ENCODE measurements at regions not wholly inside any gene's neighbourhood (a gene's known extent, or its start where the extent isn't known, plus 50 kb on each side); places are given as distances from the start of the nearest gene placed in this dataset.
"Not testable (repeated sequence)": the region's sequence is repeated elsewhere in the genome, so short reads cannot be mapped to it uniquely, and the experiment has no call there.

DNA sequence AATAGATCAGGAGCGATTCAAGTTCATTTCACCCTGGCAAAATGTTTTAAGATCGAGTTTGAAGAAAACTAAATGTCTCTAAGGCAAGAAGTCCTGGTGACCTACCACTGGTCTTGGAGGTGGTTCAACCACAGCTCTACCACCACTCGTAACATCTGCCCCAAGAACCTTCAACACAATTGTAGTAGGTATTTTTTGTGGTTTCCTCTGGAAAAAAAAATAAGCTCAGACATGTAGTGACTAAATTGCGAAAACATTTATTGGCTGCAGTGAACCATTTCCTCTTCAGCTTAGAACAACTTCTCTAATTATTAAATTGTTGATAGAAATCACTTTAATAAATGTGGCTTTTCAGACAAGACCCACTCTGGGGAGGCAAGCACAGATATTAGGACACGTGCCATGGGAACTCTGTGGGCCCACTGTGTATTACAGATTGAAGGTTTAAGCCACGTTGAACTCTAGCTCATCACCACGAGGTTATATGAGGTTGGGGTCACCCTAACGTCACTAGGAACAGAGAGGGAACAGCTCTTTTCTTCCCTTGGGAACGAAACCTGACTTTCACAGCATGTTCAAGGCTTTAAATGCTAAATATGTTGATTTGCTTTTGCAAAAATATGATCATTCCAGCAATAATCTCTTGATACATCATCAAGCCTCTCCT lies 142.9 kb downstream of the HSD17B3 start:
- peak; percentile 39 for DNase-seq
- in situ Hi-C loops (cut with MboI; ENCODE audit: low pct_unique_long_range_greater_than_20kb, low sequenced_read_pairs): no loop called here

DNA sequence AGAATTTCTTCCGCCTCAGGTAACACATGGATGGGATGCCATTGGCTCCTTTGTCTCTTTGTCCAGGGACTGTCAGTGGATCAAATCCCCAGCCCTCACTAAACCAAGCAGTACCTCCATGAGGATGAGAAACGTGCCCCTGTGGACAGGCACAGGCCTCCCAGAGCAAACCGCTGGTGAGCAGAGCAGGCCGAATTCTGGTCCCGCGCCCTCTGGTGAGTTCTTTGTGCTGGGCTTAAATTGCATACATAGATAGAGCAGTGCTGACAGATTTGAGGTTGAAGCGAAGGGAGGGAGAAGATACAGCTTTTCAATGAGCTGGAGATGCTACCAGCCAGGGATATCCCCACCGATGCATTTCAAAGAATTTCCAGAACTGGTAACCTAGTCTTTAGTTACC lies 143.8 kb downstream of the HSD17B3 start:
- DNase-seq: no peak
- in situ Hi-C loops (cut with MboI; ENCODE audit: low pct_unique_long_range_greater_than_20kb, low sequenced_read_pairs): no loop called here

DNA sequence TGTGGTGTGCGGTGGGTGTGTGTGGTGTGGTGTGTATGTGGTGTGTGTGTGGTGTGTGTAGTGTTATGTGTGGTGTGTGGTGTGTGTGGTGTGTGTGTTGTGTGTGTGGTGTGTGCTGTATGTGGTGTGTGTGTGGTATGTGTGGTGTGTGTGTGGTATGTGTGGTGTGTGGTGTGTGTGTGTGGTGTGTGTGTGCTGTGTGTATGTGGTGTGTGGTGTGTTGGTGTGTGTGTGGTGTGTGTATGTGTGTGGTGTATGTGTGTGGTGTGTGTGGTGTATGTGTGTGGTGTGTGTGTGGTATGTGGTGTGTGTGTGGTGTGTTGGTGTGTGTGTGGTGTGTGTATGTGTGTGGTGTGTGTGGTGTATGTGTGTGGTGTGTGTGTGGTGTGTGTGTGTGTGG lies 144.3 kb downstream of the HSD17B3 start:
- in situ Hi-C loops (cut with MboI; ENCODE audit: low pct_unique_long_range_greater_than_20kb, low sequenced_read_pairs): no loop called here
- no peak for DNase-seq

DNA sequence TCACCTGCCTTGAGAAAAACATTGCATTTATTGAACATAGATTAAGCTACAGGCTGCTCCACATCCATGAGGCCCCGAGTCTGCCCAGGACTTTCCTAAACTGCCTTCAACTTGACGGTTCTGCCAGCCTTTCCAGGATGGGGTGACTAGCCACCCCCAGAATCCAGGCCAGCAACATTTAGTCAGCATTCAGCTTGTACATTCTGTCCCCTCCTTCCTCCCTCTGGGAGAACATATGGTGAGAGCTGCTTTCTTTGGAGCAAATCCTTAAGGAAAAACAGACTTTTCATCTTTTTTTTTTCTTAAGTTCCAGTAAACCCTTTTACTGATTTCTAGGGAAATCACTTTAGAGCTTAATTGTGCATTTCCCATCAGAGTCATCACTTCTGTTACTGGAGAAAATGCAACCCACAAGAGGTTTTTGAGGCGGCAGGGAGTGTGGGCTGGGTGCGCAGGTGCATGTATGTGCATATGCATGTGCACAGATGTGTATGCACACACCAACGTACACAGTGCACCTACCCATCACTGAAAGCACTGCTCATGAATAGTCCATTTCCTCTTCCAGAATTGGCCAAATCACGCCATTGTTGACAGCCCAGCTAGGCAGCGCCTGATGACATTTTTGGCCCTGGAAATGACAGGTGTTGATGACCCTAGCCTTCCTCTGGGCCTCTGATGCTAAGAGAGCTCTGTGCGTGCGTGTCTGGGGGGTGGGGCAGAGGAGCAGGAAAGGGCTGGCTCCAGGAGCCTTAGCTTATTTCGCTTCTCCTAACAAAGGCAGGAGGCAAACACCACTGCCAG lies 145.6 kb downstream of the HSD17B3 start:
- DNase-seq: no peak
- in situ Hi-C loops (cut with MboI; ENCODE audit: low pct_unique_long_range_greater_than_20kb, low sequenced_read_pairs): no loop called here

DNA sequence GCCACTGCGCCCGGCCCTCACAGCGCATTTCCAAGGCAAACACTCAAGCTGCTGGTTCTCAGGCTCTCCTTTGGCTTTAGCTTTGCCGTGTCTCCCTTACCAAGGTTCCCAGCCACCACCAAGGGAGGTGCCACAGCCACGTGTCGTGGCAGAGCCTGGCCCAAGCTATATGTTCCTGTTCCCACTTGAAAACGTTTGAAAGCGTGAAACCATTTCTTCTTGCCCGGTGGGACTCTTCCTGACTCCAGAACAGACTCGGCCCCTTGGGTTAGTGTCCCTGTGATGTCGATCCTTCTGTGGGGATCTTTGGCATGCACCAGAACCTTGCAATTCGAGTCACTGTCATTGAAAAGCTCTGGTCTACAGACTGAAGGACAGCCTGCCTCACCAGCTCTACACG lies 147.9 kb downstream of the HSD17B3 start:
- in situ Hi-C loops (cut with MboI; ENCODE audit: low pct_unique_long_range_greater_than_20kb, low sequenced_read_pairs): no loop called here
- DNase-seq: no peak

DNA sequence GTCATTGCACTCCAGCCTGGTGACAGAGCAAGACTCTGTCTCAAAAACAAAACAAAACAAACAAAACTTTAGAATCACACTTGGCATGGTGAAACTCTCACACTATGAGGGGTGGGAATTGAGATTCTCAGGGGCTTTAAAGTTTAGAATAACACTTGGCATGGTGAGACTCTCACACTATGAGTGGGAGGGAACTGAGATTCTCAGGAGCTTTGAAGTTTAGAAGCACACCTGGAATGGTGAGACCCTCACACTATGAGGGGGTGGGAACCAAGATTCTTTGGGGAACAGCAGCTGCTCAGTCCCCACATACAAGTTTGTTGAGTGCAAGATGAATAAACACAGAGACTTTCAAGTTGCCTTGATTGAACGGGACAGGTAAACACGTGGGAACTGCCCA lies 149.4 kb downstream of the HSD17B3 start:
- DNase-seq: no peak
- in situ Hi-C loops (cut with MboI; ENCODE audit: low pct_unique_long_range_greater_than_20kb, low sequenced_read_pairs): no loop called here

DNA sequence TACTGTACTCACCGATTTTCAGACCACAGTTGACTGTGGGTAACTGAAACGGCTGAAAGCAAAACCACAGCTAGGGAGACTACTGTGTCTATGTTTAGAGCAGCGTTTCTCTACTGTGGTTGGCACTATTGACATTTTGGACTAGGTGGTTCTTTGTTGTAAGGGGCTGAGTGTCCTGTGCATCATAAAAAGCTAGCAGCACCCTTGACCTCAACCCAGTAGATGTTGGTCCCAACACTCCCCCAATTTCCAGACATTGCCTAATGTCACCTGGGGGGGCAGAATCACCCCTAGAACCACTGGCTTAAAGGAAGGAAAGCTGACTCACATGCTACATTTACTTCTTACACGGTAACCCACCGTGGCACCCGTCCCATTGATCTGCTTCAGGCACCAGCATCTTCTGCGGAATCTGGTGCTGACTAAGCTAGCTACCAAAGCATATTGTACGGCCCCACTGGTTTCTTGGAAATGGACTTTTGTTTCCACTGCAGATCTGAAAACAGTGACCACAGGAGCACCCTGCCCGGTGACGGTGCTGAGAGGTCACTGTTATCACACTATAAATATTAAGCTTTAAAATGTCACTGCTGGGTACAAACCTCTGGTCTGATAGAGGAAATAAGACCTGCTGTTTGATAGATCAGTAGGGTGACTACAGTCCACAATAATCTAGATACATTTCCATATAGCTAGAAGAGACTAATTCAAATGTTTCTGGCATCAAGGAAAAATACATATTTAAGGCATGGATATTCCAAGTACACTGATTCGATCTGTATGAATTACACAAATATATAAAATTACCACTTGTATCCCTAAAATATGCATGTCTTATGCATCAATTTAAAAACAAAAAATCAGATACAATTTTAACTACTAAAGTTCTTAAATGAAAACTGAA lies 151.4 kb downstream of the HSD17B3 start:
- in situ Hi-C loops (cut with MboI; ENCODE audit: low pct_unique_long_range_greater_than_20kb, low sequenced_read_pairs): no loop called here
- peak; percentile 45 for DNase-seq

DNA sequence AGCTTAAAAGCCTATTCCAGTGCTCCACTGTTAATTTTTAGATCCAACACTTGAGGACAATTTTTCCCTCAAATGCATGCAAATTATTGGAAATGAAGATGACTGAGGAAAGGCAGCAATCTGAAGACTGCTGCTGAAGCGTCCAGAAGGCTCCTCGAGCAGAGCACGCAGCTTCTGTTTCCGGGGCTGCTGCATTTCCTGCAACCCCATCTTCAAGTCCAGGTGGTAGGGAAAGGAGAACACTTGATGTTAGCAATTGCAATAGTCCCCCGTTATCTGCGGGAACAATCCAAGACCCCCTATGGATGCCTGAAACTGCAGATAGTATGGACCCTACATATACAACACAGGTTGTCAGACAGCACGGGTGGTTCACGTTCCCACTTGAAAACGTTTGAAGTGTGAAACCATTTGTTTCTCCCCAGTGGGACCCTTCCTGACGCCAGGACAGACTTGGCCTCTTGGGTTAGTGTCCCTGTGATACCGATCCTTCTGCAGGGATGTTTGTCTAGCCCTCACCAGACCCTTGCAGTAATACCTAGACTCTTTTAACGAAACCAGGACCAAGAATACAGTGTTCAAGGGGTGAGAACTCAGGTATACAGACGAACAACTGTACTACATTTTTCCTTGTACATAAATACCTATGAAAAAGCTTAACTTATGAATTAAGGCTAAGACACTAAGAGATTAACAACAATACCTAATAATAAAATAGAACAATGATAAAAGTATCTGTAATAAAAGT lies 152.3 kb downstream of the HSD17B3 start:
- in situ Hi-C loops (cut with MboI; ENCODE audit: low pct_unique_long_range_greater_than_20kb, low sequenced_read_pairs): no loop called here
- DNase-seq: no peak

DNA sequence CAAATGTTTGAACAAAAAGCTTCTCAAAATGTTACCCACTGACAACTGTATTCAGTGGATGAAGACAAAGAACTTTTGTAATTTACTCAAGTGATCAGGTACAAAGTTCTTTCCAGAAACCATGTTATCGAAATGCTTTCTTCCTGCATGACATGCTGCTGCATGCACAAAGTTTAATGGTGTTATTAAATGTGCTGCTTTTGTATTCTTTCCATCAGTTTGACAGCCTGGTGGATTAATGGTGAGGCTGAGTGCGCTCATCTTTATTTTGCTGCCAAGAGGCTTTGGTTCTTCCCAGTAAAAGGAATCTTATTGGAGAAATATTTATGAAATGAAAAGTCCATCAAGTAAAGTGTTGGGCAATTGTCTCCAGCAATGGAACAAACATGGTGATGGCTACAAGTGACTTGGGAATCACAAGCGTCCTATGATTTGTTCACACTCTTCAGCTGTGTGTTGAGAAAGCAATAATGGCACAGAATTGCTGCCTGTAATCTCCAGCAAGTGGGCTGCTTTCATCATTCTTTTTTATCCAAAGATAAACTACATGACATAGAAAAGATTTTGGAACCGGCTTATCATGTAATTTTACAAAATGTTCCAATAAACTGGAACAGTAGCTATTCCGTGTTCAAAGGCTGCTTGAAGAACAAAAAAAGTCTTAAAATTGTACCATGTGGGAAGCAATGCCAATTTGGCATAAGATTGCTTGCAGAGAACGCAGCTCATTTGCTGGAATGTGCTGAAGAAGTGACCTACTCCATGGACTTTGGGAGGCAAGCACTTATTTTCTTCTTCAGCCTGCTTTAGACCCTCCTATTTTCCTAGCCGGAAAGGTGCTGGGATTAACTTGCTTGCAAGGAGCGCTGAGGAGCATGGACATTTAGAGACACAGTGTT lies 153.1 kb downstream of the HSD17B3 start:
- in situ Hi-C loops (cut with MboI; ENCODE audit: low pct_unique_long_range_greater_than_20kb, low sequenced_read_pairs): no loop called here

DNA sequence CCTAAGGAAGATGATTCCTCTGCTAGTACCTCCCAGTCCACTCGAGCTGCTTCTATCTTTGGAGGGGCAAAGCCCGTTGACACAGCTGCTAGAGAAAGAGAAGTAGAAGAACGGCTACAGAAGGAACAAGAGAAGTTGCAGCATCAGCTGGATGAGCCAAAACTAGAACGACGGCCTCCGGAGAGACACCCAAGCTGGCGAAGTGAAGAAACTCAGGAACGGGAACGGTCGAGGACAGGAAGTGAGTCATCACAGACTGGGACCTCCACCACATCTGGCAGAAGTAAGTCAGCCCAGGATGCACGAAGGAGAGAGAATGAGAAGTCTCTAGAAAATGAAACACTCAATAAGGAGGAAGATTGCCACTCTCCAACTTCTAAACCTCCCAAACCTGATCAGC lies 154.9 kb downstream of the HSD17B3 start:
- in situ Hi-C loops (cut with MboI; ENCODE audit: low pct_unique_long_range_greater_than_20kb, low sequenced_read_pairs): not testable (repeated sequence)
- DNase-seq: peak; percentile 60

More for the DNA sequence above, 153.1 kb downstream of the HSD17B3 start:
- no peak for DNase-seq

DNA sequence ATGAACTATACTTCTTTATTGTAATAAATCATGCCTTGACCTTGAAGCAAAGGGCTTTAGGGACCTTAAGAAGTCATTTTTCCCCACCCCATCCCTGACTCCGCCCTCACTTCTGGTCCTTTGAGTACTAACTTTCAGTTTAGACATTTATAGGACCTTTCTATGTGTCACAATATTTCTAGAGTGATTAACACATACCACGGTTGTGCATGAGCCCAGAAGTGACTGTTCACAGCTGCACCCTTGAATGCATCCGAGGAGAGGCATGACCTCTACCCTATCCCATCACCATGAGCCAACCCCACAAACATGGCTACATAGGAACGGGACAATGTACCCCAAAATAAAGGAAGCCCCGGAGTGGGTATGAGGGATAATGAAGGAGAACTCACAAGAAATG lies 160.3 kb downstream of the HSD17B3 start:
- in situ Hi-C loops (cut with MboI; ENCODE audit: low pct_unique_long_range_greater_than_20kb, low sequenced_read_pairs): no loop called here
- no peak for DNase-seq

DNA sequence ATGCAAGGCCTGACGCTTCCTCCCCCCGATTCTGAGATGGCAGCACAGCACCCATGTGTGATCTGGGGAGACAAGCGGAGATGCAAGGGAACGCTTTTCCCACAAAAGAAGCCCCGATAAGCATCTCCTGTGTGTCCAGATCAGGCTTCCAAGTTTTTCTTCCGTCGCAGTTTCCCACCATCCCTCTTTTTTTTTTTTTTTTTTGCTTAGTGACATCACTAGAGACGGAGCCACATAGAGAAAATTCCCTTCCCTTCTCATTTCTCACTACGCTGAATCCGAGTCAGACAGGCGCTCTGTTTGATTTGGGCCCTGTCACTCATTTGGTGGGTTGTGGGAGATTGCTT lies 160.9 kb downstream of the HSD17B3 start:
- no peak for DNase-seq
- in situ Hi-C loops (cut with MboI; ENCODE audit: low pct_unique_long_range_greater_than_20kb, low sequenced_read_pairs): no loop called here

DNA sequence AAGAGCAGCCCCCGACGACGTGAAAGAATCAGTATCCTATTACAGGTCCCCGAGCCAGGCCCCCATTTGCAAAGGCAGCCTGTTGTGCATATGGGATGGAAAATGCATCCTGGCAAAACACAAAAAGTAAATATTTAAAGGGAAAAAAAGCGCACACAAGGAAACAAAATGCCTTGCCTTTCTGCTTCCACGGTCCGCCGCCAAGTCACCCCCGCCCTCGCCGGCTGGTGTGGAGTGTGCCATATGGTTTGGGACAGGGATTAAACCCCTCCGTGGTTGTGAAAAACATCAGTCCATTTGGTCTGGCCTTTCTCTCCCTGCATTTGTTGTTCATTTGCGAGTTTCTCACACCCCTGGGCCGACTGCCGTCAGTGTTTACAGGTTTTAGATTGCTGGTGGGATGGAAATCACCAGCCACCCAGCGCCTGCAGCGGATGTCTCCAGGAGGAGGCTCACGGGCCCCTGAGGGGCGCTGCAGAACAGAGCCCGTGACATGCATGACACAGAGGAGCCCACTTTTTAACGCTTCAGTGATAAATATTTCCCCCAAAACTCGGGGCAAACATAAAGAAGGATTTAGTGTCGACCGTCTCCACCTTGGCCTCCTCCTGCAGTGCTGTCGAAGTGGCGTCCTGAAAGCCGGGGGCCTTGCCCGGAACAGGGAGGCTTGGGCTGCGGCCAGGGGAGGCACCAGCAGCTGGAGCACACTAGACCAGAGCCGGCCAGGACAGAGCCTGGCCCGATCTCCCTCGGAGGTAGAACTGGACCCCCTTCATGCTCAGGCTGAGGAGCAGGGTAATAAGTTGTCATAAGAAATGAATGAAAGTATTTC lies 161.5 kb downstream of the HSD17B3 start:
- in situ Hi-C loops (cut with MboI; ENCODE audit: low pct_unique_long_range_greater_than_20kb, low sequenced_read_pairs): no loop called here
- DNase-seq: no peak

DNA sequence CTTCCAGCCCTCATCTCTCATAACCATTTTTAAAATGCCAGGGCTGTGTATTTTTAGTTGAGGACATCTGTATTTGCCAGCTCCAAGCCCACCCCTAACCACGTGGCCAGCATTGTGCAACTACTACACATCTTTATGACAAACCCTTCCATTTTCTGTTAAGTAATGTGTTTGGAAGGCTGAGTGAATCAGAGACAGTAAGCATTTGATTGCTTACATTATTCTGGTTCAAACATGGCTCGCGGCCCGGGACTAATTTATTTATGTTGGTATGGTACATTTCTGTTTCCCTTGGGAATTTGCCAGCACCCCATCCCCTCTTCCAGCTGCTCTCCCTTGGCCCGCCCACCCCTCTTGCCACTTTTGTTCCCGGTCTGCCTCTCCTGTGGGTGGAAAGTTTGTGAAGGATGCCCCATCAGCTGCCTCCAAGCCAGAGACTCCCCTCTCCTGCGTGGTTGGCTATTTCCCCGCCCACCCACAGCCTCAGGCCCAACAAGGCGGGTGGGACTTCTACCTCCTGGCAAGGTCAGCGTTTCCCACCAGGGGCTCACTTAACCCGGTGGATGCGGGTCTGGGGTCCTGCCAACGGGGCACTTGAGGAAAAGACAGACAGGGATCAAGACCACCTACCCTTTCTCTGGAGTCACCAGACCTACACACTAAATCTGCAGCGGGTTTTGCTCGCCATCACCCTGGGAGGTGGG lies 162.2 kb downstream of the HSD17B3 start:
- in situ Hi-C loops (cut with MboI; ENCODE audit: low pct_unique_long_range_greater_than_20kb, low sequenced_read_pairs): no loop called here
- DNase-seq: no peak

DNA sequence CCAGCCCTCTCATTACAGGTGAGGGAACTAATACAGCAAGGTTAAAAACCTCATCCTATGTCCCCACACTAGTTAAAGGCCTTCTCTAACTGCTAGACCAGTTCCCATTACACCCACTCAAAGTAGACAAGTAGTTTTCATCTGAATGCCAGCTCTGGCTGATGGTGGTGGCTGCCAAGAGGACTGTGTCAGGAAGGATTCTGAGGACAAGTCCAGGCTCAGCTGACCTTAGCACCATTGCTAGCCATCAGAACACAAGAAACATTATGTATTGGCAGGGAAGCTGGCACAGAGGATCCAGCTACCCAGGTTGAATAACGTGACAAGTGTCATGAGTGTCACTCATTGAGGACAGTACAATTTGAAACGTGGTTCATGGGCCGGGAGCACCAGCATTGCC lies 163.4 kb downstream of the HSD17B3 start:
- in situ Hi-C loops (cut with MboI; ENCODE audit: low pct_unique_long_range_greater_than_20kb, low sequenced_read_pairs): no loop called here
- DNase-seq: no peak

DNA sequence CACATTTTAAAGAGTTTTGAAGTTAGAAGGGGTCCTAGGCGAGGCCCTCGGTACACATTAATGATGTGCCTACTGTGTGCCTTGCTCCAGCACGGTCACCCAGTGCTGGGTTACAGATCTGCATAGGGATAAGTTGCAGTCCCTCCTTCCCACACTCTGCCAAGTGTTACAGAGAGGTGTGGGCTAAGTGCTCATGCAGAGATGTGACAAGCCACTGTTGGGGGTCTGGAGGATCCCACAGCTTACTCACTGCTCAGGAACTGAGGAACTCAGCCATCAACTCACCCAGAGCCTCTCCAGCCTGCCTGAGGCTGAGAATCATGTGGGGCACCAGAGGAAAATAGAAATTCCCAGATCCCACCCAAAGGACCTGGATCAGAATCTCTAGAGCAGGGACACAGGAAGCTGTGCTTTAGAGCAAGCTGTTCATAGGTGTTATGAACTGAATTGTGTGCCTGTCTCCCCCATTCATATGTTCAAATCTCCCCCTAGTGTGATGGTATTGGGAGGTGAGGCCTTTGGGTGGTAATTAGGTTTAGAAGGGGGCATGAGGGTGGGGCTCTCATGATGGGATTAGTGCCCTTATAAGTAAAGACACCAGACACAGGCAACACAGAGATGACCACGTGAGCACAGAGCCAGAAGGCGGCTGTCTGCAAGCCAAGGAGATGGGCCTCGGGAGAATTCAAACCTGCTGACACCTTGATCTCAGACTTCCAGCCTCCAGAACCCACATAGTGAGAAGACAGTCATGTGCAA lies 164.1 kb downstream of the HSD17B3 start:
- no peak for DNase-seq
- in situ Hi-C loops (cut with MboI; ENCODE audit: low pct_unique_long_range_greater_than_20kb, low sequenced_read_pairs): no loop called here
